ENCODE measurements at regions not wholly inside any gene's neighbourhood (a gene's known extent, or its start where the extent isn't known, plus 50 kb on each side); places are given as distances from the start of the nearest gene placed in this dataset.

DNA sequence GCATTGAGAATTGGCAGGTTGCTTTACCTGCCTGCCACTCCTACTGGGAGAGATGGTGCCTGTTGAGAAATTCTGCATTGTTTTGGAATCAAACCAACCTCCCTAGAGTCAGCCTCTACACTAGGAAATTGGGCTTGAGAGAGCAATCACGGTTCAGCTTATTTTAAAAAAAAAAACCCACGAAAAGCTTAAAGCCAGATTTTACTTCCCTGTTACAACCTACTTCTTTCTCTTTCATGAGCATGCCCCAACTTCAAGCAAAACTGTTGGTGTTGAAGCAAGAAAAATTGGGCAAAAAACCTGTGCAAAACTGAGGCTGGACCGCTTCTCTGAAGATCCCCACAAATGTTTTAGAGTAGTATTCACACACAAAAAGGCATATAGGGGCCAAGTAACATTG, 134.6 kb upstream of the ZEB2 start:
- H3K36me3 ChIP-seq: no peaks in the 10 kb centered on the region
- intact Hi-C loops (cut with DNase I): no loop called here
- 65 to 66% methylated on average over 3 of the region's 3 CpGs for WGBS, 2 donors

GRCh38 chr2:144650907-144651306, 131.0 kb upstream of the ZEB2 start:
- Histone ChIP-seq H3K36me3 (no peaks in the 10 kb centered on the region), H3K27ac (no peak overlapping the region), H3K27me3 (no peaks in the 10 kb centered on the region), H3K4me3 (no peak overlapping the region), H3K4me1 (no peaks in the 10 kb centered on the region), H3K9me3 (no peaks in the 10 kb centered on the region)
- no peak for TF ChIP-seq CTCF (IDR thresholded peaks at IDR 0.05)
- TF ChIP-seq POLR2AphosphoS5 (IDR thresholded peaks at IDR 0.05): no peak
- no peak for TF ChIP-seq EP300 (IDR thresholded peaks at IDR 0.05)
- no peak for TF ChIP-seq POLR2A (IDR thresholded peaks at IDR 0.05)
- 75 to 81% methylated on average over 6 of the region's 6 CpGs for WGBS, 2 donors
- intact Hi-C loops (cut with DNase I): no loop called here
- DNase-seq: no peak

More for the DNA sequence above, 134.6 kb upstream of the ZEB2 start:
- no peak overlapping the region for H3K4me3 ChIP-seq
- no peaks in the 10 kb centered on the region for H3K9me3 ChIP-seq
- no peak for DNase-seq
- H3K27ac ChIP-seq: no peak overlapping the region
- TF ChIP-seq CTCF (IDR thresholded peaks at IDR 0.05): no peak
- no peak for TF ChIP-seq EP300 (IDR thresholded peaks at IDR 0.05)
- TF ChIP-seq POLR2AphosphoS5 (IDR thresholded peaks at IDR 0.05): no peak
- no peak for TF ChIP-seq POLR2A (IDR thresholded peaks at IDR 0.05)
- H3K27me3 ChIP-seq: no peaks in the 10 kb centered on the region
- H3K4me1 ChIP-seq: no peaks in the 10 kb centered on the region

GRCh38 chr2:144648837-144649465, 129.0 kb upstream of the ZEB2 start:
- Histone ChIP-seq H3K27ac (no peak overlapping the region), H3K36me3 (no peaks in the 10 kb centered on the region), H3K27me3 (no peaks in the 10 kb centered on the region), H3K9me3 (no peaks in the 10 kb centered on the region), H3K4me3 (no peak overlapping the region), H3K4me1 (no peaks in the 10 kb centered on the region)
- intact Hi-C loops (cut with DNase I): no loop called here
- no peak for TF ChIP-seq CTCF (IDR thresholded peaks at IDR 0.05)
- no peak for TF ChIP-seq POLR2AphosphoS5 (IDR thresholded peaks at IDR 0.05)
- no peak for TF ChIP-seq EP300 (IDR thresholded peaks at IDR 0.05)
- TF ChIP-seq POLR2A (IDR thresholded peaks at IDR 0.05): no peak
- WGBS, 2 donors: 65 to 83% methylated on average over 13 of the region's 13 CpGs
- no peak for DNase-seq

DNA sequence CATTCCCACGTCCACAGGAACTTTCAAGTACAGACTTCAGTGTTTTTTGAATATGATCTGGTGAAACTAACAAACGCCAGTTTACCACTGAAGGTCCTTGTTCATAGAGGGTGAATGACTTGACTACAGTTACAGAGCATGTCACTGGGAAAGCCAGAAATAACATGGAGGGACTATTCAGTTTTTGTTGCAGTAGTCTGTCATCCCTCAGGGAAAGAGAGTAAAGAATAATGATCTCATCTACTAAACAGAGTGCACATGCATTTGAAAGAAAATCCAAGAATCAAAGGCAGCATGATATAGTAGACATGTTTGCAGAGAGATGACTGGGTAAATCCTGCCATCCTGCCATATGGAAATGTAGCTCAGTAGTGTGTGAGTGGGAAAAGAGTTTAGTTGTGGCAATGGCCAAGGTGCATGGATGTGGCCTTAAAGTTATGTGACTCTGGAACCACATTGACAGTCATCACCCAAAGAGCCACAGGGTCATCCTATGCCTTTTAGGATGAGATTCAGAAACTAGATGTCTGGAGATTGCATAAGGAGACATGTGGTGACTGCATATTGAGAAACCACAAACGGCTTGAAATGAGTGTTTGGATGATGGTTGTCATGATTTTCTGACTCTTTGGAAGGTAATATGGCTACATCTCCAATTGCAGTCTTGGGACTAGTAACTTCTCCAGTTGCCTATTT, 125.3 kb upstream of the ZEB2 start:
- TF ChIP-seq POLR2AphosphoS5 (IDR thresholded peaks at IDR 0.05): no peak
- TF ChIP-seq EP300 (IDR thresholded peaks at IDR 0.05): no peak
- no peak for TF ChIP-seq CTCF (IDR thresholded peaks at IDR 0.05)
- TF ChIP-seq POLR2A (IDR thresholded peaks at IDR 0.05): no peak
- H3K36me3 ChIP-seq: no peaks in the 10 kb centered on the region
- DNase-seq: no peak
- intact Hi-C loops (cut with DNase I): no loop called here
- no peaks in the 10 kb centered on the region for H3K9me3 ChIP-seq
- H3K4me1 ChIP-seq: no peaks in the 10 kb centered on the region
- no peak overlapping the region for H3K27ac ChIP-seq
- H3K4me3 ChIP-seq: no peak overlapping the region
- H3K27me3 ChIP-seq: no peaks in the 10 kb centered on the region
- WGBS, 2 donors: 81 to 82% methylated on average over 3 of the region's 3 CpGs

All from sigmoid colon (tissue), 6 donors.